NCI-H1105 treated with DMSO at 0.1 percent for 48 hours (cell line): ENCODE measurements at regions not wholly inside any gene's neighbourhood (a gene's known extent, or its start where the extent isn't known, plus 50 kb on each side); places are given as distances from the start of the nearest gene placed in this dataset.

Experiments
- DNase-seq: peaks from one replicate; lab custom pipeline; 2025; lab: John Stamatoyannopoulos, UW

- DNase-seq = no peak
Observed at GRCh38 chr6:4191271-4191721, 55.9 kb upstream of the ECI2 start.

GRCh38 chr6:4189249-4189648, 53.9 kb upstream of the ECI2 start:
- DNase-seq = no peak

- no peak for DNase-seq
Observed at GRCh38 chr6:4188801-4189200, 53.4 kb upstream of the ECI2 start.

- no peak for DNase-seq
Observed at GRCh38 chr6:4187480-4187879, 52.1 kb upstream of the ECI2 start.

GRCh38 chr6:4186385-4186784, 51.0 kb upstream of the ECI2 start:
- no peak for DNase-seq

- DNase-seq = no peak
Observed at GRCh38 chr6:4185846-4186245, 50.5 kb upstream of the ECI2 start.

- no peak for DNase-seq
Observed at GRCh38 chr6:4185419-4185818, 50.0 kb upstream of the ECI2 start.
